Dermis blood vessel endothelial cell (primary cell): ENCODE measurements at regions not wholly inside any gene's neighbourhood (a gene's known extent, or its start where the extent isn't known, plus 50 kb on each side); places are given as distances from the start of the nearest gene placed in this dataset.
A peak's percentile ranks its signal among the peaks of the same experiment; 100 is the strongest.

Experiments
- DNase-seq: peaks from one replicate; pipeline ENCODE4 v3.0.0; 2010

DNA sequence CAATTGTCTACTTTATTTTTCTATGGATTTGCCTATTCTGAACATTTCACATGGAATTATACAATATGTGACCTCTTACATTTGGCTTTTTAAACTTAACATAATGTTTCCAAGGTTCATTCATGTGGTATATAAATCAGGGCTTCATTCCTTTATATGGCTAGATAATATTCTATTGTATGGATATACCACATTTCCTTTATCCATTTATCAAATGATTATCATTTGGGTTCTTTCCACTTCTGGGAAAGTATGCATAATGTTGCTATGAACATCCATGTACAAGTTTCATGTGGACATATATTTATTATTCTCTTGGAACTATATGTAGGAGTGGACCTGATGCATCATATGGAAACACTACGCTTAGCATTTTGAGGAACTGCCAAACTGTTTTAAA, 99.7 kb upstream of the NCKAP5 start:
- no peak for DNase-seq

DNA sequence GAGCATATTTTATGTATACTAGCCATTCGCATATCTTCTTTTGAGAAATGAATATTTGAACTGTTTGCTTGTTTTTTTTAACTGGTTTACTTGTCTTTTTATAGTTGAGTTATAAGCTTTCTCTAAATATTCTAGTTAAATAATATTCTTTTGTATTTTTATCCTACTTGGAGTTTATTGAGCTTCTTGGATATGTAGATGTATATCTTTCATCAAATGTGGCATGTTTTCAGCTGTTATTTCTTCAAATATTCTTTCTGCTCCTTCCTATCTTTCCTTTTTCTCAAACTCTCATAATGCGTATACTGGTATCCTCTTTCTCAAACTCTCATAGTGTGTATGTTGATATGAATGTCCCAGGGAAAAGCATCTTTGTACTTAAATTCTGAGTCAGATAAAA, 100.3 kb upstream of the NCKAP5 start:
- DNase-seq: no peak

GRCh38 chr2:133673305-133673905, 105.1 kb upstream of the NCKAP5 start:
- no peak for DNase-seq

GRCh38 chr2:133674066-133674432, 105.8 kb upstream of the NCKAP5 start:
- no peak for DNase-seq

- DNase-seq: peak; percentile 52
Measured at GRCh38 chr2:133674433-133675331, 106.4 kb upstream of the NCKAP5 start.

DNA sequence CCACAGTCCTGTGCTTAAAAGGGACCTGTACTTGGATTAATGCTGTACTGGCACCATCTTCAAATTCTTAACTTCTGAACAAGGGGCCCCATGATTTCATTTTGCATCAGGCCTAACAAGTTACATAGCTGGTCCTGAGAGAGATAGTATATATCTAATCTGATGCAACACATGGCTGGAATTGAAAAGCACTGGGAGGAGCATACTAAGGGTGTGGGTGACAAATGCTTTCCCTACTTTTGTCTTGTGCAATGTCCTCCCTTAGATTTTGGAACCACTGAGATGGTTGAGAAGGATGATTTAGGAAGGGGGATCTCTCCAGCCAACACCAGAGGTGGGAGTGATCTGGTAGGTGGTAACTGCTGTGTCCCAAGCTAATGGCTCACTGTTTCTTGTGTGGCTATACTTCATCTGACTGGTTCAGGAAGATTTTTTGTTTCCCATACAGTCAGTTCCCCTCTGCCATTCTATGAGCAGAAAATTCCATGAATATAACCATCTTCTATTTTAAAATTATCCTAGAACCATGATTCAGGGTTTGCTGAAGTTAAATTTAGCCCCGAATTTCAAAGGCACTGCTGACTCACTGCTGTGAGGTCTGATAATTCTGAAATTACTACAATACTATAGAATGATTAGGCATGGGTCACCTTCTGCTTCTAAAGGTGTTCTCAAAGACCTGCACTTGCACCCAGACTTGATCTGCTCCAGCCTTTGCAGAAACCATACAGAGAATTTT, 108.3 kb upstream of the NCKAP5 start:
- DNase-seq: no peak

DNA sequence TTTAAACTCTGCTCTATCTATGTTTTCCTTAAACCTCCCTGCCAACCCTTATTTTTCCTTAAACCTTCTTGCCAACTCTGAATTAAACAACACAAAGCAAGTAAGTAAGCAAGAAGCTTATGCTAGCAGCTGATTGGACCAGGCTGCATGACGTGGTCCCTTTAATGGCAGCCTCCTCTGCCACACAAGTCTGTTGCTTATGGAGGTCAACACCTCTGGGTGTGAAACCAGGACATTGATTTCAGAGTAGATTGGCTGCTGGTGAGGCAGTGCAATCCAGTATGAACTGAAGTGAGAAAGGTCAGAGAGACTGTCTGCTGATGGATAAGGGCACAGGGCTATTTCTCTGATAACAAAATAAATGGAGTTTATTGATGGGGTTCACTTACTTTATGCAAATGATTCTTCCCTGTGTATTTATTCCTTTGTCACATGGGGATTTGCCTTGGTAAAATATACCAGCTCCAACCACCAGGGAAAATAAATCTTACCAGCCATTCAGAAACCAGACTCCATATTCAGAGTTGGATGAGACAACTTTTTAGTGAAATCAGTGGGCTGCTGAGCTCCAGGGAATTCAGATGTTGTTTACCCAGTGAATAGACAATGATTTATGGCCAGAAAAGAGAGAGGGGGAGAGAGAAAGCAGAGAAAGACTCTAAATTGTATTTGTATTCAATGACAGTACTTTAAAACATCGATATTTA, 112.2 kb upstream of the NCKAP5 start:
- DNase-seq: no peak

DNA sequence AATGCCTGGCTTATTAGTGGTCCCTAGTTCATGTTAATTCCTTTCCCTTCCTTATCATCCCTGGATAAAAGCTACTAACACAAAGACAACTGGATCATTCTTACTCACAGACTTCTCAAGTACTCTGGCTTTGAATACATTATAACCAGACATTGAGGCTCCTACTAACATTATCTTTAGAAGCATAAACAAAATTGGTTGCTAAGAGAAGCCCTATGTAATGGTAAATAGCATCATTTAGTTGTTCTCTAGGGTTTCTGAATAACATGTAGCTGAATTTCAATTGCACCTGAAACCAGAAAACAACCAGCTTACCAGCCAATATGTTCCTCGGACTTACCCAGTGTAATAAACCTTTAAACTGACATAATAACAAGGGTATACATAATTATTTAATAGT, 114.1 kb upstream of the NCKAP5 start:
- DNase-seq: no peak

DNA sequence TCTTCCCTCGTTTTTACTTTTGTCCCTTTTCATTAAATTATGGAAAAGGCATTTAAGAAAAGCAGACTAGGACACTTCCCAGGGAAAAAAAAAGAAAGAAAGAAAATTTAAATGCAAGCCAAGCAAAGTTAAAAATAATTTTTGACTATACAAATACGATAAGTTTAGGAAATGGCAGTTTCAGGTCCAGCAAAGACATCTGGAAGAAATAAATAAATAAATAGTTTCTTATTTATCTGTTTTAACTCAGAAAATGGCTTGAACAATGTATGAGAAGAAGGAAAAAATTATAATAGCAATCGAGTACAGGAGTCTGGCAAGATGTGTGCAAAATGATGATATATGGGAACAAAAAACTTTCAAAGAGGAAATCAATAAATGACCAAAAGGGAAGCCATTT, 114.6 kb upstream of the NCKAP5 start:
- DNase-seq: no peak

DNA sequence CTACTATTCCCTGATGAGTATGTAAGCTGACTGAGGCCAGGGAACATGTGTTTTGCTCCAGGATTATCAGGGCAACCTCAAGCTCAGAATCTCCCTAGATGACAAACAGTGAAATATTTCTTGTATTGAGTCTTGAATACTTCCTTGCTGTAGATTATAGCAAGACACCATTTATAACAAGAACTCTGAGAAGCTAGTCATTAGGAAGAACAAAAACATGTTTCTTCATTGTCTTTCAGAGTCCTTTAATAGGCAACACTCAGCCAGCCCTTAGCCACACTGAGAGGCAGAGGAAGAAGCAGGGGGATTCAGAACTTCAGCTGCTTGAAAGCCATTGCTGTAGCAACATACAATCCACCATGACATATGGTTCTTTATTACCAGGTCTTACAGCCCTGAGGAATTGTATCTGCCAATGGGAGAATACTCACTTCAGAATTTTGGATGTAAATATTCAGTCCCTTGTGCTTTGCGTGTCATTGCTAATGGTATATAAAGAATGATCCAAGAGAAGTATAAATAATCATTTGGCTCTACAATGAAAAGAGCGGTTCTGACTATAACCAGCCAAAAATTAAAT, 117.5 kb upstream of the NCKAP5 start:
- DNase-seq: no peak

GRCh38 chr2:133690780-133691179, 122.5 kb upstream of the NCKAP5 start:
- no peak for DNase-seq

DNA sequence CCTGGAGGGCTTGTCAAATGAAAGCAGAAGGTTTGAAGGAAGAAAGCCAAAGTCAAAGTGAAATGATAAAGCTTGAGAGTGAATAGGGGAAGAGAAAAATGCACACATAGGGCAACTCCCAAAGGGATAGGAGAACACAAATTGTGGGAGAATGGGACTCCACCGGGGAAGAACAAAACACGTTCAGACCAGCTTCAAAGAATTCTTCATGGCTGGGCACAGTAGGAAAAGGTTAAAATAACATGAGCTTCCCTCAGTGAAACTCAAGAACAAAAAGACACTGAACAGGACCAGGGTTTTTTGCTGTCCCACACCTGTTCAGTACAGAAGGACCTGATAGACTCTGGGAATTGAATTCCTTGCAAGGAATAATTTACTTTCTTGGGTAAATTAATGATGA, 123.1 kb upstream of the NCKAP5 start:
- no peak for DNase-seq

DNA sequence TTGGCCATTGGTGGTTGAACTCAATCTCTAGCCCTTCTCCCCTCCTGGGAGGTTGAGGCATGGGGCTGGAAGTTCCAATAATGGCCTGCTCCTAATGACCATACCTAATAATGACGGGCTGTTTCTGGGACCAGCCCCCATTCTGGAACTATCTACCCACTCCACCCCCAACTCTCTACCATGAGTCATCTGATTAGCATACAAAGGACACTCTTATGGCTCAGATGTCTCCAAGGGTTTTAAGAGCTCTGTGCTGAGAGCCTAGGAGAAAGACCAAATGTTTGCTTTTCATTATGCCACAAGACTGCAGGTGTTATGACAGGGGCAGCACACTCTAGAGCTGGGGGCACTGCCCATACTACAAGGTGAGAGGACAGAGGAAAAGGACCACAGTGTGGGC, 137.0 kb upstream of the NCKAP5 start:
- peak; percentile 12 for DNase-seq

- DNase-seq: no peak
Measured at GRCh38 chr2:133710613-133711012, 142.3 kb upstream of the NCKAP5 start.

DNA sequence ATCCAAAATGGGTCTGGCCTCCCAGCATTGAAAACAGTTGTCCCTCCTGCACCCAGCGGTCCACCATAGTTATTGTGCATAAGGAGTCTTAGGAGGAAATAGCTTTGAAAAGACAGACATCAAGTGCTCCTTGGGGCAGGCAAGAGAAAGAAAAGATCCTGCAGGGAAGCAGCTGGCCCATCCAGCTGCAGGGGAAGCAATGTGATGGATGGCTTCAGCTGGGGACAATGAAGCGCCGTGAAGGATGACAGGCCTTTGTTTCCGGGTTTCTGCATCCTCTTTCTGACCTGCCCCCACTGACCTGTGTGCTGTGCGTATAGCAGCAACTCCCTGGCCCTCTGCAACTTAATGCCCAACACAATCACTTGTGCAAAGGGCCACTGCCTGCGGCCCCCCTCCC, 142.9 kb upstream of the NCKAP5 start:
- peak; percentile 37 for DNase-seq

- no peak for DNase-seq
Measured at GRCh38 chr2:133711806-133712205, 143.5 kb upstream of the NCKAP5 start.

DNA sequence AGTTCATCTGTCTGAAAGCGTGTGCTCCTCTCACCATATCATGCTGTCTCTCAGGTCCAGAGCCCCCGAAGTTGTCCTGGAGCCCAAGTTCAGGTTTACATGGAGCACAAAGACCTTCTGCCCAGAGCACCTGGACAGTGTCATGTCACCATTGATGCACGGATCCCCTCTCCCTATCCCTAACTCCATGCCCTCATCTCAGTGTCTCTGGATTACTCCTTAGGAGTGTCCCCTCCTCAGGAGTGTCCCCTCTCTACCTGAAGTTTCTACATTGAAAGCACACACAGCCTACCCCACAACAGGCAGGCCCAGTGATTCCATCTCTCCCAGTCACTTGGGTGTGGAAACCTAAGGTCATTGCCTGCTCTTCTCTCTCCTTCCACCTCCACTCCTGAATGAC, 144.1 kb upstream of the NCKAP5 start:
- no peak for DNase-seq

GRCh38 chr2:133713049-133713580, 144.9 kb upstream of the NCKAP5 start:
- no peak for DNase-seq

GRCh38 chr2:133716166-133716565, 147.9 kb upstream of the NCKAP5 start:
- no peak for DNase-seq

DNA sequence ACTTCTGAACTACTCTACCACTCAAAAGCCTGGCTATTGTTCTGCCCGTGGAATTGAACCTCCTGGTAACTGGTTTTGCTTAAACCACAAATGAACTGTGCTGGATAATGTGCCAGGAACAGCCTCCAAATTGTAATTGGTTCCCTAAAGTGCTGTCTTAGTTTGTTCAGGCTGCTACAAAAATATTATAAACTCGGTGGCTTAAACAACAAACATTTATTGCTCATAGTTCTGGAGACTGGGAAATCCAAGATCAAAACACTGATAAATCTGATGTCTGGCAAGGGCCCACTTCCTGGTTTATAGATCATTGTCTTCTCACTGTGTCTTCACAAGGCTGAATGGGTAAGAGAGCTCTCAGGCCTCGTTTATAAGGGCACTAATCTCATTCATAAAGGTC, 149.2 kb upstream of the NCKAP5 start:
- DNase-seq: no peak

GRCh38 chr2:133718688-133719201, 150.5 kb upstream of the NCKAP5 start:
- DNase-seq: peak; percentile 34

DNA sequence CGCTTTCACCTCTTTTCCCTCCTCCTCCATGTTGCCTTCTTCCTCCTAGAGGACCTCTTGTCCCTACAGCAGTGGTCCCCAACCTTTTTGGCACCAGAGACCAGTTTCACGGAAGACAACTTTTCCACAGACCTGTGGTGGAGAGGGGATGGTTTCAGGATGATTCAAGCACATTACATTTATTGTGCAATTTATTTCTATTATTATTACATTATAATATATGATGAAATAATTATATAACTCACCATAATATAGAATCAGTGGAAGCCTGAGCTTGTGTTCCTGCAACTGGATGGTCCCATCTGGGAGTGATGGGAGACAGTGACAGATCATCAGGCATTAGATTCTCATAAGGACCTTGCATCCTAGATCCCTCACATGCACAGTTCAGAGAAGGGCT, 152.2 kb upstream of the NCKAP5 start:
- DNase-seq: no peak
